Stimulated activated naive CD4-positive, alpha-beta T cell (primary cell): ENCODE measurements at regions not wholly inside any gene's neighbourhood (a gene's known extent, or its start where the extent isn't known, plus 50 kb on each side); places are given as distances from the start of the nearest gene placed in this dataset.
"Not testable (repeated sequence)": the region's sequence is repeated elsewhere in the genome, so short reads cannot be mapped to it uniquely, and the experiment has no call there.

ENCODE experiments used
- DNase-seq, 6 experiments: peaks; one replicate each; lab custom pipeline; 2025; lab: John Stamatoyannopoulos, UW

- not testable (repeated sequence) for DNase-seq
Observed at GRCh38 chrX:89539150-89539549, 382.6 kb upstream of the TGIF2LX start.

GRCh38 chrX:89557146-89557545 lies 364.6 kb upstream of the TGIF2LX start:
- DNase-seq = not testable (repeated sequence)

GRCh38 chrX:89562079-89562478 lies 359.6 kb upstream of the TGIF2LX start:
- DNase-seq = not testable (repeated sequence)

- DNase-seq = not testable (repeated sequence)
Observed at GRCh38 chrX:89563107-89563506, 358.6 kb upstream of the TGIF2LX start.

GRCh38 chrX:89567787-89568186 lies 353.9 kb upstream of the TGIF2LX start:
- not testable (repeated sequence) for DNase-seq

- DNase-seq = not testable (repeated sequence)
Observed at GRCh38 chrX:89581868-89582267, 339.8 kb upstream of the TGIF2LX start.

- not testable (repeated sequence) for DNase-seq
Observed at GRCh38 chrX:89631858-89632257, 289.9 kb upstream of the TGIF2LX start.

GRCh38 chrX:89635887-89636286 lies 285.8 kb upstream of the TGIF2LX start:
- DNase-seq = not testable (repeated sequence)

- DNase-seq = not testable (repeated sequence)
Observed at GRCh38 chrX:89658662-89659061, 263.0 kb upstream of the TGIF2LX start.

GRCh38 chrX:89706481-89706880 lies 215.2 kb upstream of the TGIF2LX start:
- DNase-seq = not testable (repeated sequence)

GRCh38 chrX:89707363-89707927 lies 214.3 kb upstream of the TGIF2LX start:
- DNase-seq = not testable (repeated sequence)

- not testable (repeated sequence) for DNase-seq
Observed at GRCh38 chrX:89734367-89734766, 187.3 kb upstream of the TGIF2LX start.

GRCh38 chrX:89756466-89756865 lies 165.2 kb upstream of the TGIF2LX start:
- not testable (repeated sequence) for DNase-seq

- DNase-seq = peak in 2 of 6 experiments; percentile 16 to 22
Observed at GRCh38 chrX:89757767-89758166, 163.9 kb upstream of the TGIF2LX start.

GRCh38 chrX:89759076-89759685 lies 162.5 kb upstream of the TGIF2LX start:
- not testable (repeated sequence) for DNase-seq

GRCh38 chrX:89771639-89772038 lies 150.1 kb upstream of the TGIF2LX start:
- DNase-seq = not testable (repeated sequence)

GRCh38 chrX:89811440-89811839 lies 110.3 kb upstream of the TGIF2LX start:
- not testable (repeated sequence) for DNase-seq

GRCh38 chrX:89839723-89840122 lies 82.0 kb upstream of the TGIF2LX start:
- not testable (repeated sequence) for DNase-seq

GRCh38 chrX:89871662-89872061 lies 50.0 kb upstream of the TGIF2LX start:
- peak in 2 of 6 experiments; percentile 25 to 43 for DNase-seq
